Stimulated activated naive CD8-positive, alpha-beta T cell treated with anti-CD3 and anti-CD28 coated beads, Interleukin-15, Interleukin-2, amounts not matched to agents 100 U/mL and 50 U/mL, for 24 hours (primary cell): ENCODE measurements at regions not wholly inside any gene's neighbourhood (a gene's known extent, or its start where the extent isn't known, plus 50 kb on each side); places are given as distances from the start of the nearest gene placed in this dataset.
A peak's percentile ranks its signal among the peaks of the same experiment; 100 is the strongest.
"Not testable (repeated sequence)": the region's sequence is repeated elsewhere in the genome, so short reads cannot be mapped to it uniquely, and the experiment has no call there.

Experiments
- ATAC-seq: fragments of 150-1000 bp; cut with Tn5 transposase; one replicate; pipeline ENCODE4 v1.10.0; 2021
- DNase-seq: peaks from one replicate; pipeline ENCODE4 v3.0.0; 2021

DNA sequence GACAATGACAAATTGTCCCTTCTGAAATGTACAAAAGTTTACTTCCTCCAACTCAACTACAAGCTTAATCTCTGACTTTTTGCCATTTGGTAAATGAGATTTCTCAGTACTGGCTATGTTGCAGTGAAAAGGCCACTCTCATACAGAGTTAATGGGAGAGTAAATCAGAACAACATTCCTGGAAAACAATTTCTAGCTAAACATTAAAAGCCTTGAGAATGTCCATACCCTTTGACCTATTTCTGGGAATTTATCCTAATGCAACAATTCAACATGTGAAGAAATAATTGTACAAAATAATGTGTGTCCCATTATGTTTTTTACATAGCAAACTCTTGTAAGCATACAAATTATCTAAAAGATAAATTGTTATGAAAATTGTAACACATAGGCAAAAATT is 56.3 kb upstream of the SPEF2 start:
- ATAC-seq = no peak
- no peak for DNase-seq

DNA sequence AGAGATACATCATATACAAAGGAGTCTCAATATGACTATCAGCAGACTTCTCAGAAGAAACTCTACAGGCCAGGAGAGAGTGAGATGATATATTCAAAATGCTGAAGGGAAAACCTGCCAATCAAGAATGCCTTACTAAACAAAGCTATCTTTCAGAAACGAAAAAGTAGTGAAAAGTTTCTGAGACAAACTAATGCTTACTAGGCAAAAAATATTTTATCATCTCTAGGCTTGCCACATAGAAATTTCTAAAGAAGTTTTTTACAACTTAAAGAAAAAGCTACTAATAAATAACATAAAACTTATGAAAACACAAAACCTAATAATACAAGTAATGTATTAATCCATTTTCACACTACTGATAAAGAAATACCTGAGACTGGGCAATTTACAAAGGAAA is 59.9 kb upstream of the SPEF2 start:
- DNase-seq = no peak
- ATAC-seq = no peak

DNA sequence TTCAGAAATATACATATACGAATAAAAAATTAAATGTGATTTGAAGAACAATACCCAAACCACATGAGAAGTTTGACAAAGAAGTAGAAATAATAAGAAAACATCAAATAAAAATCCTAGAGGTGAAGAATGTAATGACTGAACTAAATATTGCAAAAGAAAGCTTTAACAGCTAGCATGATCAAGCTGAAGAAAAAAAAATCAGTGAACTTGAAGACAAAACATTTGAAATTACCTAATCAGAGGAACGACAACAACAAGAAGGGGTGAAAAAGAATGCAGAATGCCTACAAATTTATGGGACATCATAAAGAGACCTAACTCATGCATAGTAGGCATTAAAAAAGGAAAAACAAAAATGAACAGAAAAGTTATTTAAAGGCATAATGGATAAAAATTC is 60.5 kb upstream of the SPEF2 start:
- ATAC-seq (no peak), DNase-seq (no peak)

DNA sequence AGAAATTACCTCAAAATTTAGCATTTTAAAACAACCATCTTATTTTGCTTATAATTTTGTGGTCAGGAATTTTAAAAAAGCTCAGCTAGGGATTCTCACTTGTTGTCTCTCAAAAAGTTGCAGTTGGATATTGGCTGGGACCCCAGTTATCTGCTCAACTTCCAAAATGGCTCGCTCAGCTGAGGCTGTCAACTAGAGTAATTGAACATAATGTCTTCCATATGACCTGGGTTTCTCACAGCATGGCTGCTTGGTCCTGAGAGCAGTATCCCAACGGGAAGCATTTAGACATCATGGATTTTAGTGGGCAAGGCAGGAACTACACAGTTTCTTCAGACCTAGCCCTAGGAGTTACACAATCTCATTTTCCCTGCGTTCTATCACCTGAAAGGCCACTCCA is 63.6 kb upstream of the SPEF2 start:
- DNase-seq = no peak
- ATAC-seq = no peak

DNA sequence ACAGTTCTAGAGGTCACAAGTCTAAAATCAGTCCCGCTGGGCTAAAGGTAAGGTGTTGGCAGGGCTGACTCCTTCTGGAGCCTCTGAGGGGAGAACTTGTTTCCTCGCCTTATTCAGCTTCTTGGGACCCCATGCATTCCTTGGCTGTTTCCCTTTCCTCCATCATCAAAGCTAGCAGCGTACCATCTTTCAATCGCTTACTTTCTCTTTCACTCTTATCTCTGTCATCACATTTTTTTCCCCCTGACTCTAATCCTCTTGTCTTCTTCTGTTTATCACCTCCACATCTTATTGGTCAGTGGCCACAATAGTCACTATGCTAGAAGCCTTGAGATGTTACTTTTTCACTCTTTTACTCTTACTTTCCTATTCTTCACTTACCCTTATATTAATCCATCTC is 72.5 kb upstream of the SPEF2 start:
- DNase-seq (no peak), ATAC-seq (no peak)

DNA sequence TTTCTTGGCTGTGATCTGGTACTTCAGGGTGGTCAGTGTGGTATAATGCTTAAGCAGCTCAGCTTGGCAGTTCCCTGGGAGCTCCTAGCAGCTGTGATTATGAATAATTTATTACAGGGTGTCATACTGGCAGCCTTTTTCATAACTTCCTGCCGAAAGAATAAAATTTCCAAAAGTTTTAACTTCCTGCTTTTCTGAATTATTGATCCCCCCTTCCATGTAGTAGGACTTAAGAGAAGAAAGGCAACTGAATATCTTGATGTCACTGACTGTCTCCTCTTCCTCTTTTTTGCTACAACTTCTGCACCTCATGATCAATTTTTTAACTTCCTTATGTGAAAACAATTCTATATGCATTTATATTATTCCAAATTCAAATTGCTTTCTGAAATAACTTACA is 74.3 kb upstream of the SPEF2 start:
- no peak for ATAC-seq
- no peak for DNase-seq

DNA sequence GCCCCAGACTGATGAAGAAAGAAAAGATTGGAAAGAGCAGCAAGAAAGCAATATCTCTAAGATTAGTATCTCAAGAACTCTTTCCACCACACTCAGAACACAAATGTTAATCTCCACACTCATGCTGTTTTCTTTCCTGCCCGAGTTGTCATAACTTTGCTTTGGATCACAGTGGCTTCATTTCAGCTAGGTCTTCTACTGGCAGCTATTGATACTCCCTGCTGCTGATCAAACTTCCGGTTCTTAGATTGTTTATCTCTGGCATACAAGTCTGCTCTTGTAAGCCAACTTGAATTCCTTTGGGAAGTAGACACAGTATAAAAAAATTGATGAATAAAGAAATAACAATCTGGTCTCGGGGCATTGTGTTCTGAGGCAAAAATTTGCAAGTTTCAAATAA is 77.7 kb upstream of the SPEF2 start:
- ATAC-seq (no peak), DNase-seq (no peak)

DNA sequence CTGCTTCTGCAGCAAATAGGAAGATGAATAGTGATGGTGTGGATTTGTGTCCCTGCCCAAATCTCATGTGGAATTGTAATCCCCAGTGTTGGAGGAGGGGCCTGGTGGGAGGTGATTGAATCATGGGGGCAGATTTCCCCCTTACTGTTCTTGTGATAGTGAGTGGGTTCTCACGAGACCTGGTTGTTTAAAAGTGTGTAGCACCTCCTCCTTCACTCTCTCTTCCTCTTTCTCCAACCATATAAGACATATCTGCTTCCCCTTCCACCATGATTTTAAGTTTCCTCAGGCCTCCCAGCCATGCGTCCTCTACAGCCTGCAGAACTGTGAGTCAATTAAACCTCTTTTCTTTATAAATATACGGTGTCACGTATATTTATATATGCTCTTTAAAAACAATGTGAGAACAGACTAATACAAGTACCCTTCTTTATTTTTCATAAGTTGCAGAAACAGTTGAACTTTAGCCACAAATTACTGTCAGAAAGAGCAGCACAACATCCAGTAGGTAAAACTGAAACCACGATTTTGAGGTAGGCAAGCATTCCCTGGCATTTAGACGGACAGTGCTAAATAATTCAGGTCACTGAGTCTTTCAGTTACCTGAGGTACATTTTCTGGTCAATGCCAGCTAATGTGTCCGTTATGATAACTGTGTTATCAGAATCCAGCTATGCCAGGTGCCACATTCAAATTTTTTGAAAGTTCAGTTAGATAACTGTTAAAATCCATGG is 79.3 kb upstream of the SPEF2 start:
- no peak for DNase-seq
- ATAC-seq = no peak

DNA sequence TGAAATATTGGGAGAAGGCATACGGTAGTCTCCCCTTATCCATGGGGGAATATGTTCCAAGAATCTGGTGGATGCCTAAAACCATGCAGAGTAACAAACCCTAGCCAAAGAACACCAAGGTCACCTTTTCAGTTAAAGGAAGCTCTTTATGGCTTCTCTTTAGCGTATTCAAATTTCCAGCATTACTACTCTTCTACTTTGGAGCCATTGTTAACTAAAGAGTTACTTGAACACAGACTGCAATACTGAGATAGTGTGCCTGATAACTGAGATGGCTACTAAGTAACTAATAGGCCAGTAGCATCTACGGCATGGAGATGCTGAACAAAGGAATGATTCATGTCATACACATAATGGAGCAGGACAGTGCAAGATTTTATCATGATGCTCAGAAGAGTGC is 84.5 kb upstream of the SPEF2 start:
- ATAC-seq = no peak
- no peak for DNase-seq

DNA sequence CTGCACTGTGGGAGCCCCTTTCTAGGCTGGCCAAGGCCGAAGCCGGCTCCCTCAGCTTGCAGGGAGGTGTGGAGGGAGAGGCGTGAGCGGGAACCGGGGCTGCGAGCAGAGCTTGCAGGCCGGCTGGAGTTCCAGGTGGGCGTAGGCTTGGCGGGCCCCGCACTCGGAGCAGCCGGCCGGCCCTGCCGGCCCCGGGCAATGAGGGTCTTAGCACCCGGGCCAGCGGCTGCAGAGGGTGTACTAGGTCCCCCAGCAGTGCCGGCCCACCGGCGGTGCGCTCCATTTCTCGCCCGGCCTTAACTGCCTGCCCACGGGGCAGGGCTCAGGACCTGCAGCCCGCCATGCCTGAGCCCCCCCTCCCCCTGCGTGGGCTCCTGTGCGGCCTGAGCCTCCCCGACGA is 86.1 kb upstream of the SPEF2 start:
- ATAC-seq, DNase-seq: not testable (repeated sequence)

DNA sequence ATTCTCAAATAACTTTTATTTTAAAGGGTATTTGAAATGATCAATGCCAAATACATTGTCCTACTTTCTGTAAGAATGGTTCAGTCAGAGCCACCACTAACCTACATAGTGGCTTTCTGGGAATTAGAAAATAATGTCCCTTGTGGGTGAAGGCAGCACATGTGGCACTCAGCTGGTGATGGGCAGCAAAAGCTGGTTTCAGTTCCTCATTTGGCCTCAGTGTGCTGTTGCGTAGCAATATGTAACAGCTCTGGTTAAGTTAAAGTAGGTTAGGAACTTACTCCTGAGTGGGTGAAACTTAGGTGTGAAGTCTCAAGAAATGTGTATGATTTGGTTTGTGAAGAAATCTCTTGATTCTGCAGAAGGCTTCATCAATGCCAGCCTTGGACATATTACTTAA is 99.6 kb upstream of the SPEF2 start:
- ATAC-seq (no peak), DNase-seq (no peak)

DNA sequence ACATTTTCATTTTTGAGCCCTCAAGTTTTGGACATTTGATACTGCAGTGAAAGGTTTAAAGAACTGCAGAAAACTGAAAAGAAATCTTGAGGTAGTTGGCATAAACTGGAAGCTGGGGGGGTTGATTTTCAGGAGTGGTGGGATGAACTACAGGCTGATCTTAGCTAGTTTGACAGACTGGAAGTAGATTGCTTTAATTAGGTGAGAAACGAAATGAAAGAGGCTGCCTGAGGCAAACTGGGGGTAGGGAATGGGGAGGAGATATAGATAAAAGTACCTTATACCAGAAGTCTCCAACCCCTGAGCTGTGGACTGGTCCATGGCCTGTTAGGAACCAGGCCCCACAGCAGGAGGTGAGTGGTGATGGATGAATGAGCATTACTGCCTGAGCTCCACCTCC is 101.4 kb upstream of the SPEF2 start:
- no peak for ATAC-seq
- no peak for DNase-seq

DNA sequence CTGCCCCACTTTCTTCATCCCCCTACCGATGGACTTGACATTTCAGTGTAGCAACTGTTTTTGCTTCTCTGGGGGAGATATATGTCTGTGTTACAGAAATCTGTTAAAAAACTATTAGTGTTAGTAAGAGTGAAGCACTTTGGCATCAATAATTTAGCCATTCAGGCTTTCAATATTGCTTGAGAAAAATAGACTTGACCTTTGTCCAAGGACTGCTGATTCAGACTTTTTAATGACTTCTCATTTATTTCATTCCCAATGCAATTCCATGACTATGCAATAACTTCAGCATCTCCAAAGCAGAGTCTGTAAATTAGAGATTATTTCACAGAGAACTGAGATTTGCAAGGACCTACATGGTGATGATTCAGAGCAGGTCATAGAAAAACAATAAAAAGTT is 104.1 kb upstream of the SPEF2 start:
- no peak for DNase-seq

DNA sequence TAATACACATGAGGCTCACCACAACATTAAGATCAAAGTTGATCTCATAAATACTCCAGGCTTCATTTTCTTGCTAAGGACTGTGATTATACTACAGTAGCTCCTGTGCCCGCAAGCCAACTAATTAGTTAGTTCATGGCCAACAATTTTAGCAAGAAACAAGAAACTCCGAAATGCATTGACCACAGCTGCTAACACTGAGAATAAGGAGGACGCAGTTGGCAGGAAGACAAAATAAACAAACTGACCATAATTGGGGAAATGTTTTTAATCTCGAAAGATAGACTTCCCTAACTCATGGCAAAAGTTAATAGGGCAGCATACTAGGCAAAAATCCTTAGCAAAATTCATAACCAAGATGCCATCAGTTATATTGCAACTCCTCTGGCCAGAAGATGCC is 115.5 kb upstream of the SPEF2 start:
- DNase-seq (no peak), ATAC-seq (no peak)

More for the DNA sequence above, 104.1 kb upstream of the SPEF2 start:
- ATAC-seq = no peak

DNA sequence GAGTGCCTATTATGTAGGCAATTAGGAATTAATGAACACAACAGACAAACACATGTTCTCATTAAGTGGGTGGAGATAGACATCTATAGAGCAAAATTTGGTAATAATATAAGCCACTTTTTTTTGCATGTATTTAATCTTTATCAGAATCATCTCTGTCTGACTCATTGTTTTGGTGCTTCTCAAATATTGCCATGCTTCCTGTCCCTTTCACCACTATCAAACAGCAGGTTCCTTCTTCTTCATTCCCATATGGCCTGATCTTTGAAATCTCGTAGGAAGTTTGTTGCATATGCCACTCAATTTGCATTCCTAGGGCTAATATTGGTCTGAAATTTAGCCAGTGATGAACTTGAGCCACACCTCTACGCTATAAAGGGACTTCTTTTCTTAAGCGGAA is 128.9 kb upstream of the SPEF2 start:
- DNase-seq = no peak

DNA sequence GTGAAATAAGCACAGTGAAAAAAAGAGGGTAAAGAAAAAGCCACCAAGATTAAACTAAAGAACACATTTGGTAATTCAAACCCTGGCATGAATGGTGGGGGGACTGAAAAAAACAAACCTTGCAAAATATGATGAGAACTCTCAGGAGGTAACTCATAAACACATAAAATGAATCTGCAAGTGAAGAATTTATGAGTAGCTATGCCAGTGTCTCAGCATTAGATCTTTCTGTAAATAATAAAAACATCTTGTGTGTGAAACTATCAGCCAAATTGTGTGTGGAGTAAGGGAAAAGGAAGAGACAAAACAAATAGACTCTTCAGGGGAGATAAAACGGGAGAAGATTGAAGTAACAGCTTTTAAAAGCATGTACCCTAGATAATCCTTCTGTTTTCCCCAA is 129.6 kb upstream of the SPEF2 start:
- ATAC-seq (no peak), DNase-seq (no peak)

More for the DNA sequence above, 128.9 kb upstream of the SPEF2 start:
- ATAC-seq = no peak

DNA sequence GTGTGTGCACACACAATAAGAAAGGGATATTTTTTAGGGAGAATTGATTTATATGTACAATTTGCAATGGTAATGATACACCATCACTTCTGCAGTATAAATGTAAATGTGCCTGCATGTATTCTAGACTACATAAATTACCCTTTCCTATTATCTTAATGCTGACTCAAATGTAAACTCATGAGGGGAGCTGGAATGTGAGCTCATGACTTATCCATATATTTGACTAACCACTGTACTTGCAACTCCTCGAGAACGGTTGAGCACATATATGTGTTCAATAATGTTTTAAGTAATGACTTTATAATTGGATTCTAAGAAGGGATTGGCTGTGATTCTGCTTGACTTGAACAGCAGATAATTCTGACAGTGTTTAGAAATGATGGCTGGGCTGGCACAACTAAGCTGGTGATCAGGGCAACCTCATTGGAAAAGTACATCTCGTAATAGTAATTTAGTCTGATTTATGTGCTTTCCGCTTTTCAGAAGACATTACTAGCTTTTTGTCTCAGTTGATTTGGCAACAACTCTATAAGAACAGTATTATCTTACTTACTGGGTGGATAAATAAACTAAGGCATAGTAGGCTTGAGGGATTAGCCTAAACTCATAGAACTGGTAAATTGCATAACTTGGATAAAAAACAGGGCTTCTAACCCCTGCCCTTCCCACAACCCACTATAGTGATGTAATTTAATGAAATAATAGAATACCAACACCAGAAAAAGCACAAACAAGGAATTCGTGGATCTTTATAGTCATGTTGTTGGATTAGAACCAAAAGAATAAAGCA is 130.2 kb upstream of the SPEF2 start:
- DNase-seq (no peak), ATAC-seq (no peak)

DNA sequence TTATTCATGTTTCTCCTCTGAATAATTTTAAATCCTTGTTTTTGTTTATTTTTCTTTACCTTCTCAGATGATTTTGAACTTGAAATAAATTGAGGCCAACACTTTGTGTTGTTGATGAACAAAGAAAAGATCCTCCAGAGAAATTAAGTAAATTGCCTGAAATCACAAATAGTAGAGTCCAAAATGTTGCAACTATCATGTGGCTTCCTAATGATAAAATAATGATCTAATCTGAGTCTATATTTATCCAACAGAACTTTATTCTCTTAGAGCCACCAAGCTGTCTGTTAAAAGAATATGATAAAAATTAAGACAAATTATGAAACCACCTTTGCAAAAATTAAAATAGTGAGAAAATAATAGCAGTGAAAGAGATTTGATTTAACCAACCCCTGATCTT is 132.2 kb upstream of the SPEF2 start:
- ATAC-seq (no peak), DNase-seq (no peak)

DNA sequence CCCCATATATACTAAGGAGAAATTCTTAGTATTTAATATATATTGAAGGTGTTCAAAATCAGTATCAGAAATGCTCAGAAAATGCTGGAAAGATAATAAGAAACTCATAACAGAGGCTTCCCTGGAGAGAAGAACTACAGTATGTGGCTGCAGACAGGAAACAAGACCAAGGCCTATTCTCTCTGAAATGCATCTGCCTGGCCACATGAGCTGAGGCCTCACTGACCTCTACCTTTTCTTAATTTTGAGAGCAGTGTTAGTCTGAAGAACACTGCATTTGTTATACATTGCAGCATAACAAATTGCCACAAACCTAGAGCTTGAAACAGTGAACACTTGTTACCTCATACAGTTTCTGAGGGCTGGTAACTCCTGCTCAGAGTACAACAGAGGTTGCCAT is 133.4 kb upstream of the SPEF2 start:
- ATAC-seq (no peak), DNase-seq (no peak)

DNA sequence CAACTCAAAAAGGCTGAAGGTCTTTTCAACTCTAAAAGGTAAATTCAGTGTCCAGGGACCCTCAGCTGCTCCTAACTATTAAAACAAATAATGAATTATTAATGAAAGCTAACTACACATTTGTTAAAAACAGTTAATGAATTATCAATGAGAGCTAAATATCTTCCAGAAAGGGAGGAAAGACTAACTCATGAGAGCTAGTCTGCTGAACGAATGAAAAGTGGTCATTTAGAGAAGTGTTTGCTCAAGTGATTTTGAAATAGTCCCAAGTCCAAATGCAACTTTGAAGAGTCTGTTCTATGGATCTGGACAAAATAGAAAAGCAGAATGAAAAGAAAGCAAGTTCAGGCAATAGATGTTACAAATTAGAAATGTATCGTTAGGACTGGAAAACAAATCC is 133.9 kb upstream of the SPEF2 start:
- DNase-seq = no peak
- ATAC-seq = no peak

DNA sequence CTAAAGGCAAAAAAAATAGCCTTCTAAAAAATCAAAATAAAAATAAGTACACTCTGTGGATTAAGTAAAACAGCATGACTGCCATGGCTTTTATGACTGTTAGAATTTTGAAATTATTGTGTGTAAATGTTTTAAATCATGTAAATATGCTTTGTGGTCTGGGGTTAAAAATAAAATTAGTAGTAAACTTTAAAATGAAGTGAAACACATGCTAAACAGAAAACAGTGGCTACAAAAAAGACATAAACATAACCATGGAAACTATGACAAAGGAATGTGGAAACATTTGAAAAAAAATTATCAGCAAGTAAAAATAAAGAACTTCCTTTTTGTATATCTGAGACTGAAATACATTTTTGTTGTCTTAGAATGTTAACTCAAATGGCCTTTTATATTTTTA is 134.5 kb upstream of the SPEF2 start:
- DNase-seq (no peak), ATAC-seq (no peak)

DNA sequence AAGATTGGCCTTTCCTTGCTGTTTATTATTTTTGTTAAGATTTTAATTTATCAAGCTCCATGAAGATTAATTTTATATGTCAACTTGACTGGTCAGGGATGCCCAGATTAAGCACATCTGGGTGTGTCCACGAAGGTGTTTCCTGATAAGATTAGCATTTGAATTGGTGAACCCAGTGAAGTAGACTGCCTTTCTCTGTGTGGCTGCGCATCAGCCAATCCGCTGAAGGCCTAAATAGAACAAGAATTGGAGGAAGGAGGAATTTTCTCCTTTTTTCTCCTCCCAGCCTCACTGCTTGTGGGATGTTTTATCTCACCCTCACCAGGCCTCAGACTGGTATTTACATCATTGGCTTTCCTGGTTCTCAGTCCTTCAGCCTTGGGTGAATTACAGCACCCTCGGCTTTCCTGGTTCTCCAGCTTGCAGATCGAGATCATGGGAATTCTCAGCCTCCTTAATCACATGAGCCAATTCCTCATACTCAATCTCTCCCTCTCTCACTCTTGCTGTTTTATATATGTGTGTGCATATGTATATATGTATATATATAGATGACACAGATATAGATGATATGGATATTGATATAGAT is 135.4 kb upstream of the SPEF2 start:
- ATAC-seq (no peak), DNase-seq (no peak)

DNA sequence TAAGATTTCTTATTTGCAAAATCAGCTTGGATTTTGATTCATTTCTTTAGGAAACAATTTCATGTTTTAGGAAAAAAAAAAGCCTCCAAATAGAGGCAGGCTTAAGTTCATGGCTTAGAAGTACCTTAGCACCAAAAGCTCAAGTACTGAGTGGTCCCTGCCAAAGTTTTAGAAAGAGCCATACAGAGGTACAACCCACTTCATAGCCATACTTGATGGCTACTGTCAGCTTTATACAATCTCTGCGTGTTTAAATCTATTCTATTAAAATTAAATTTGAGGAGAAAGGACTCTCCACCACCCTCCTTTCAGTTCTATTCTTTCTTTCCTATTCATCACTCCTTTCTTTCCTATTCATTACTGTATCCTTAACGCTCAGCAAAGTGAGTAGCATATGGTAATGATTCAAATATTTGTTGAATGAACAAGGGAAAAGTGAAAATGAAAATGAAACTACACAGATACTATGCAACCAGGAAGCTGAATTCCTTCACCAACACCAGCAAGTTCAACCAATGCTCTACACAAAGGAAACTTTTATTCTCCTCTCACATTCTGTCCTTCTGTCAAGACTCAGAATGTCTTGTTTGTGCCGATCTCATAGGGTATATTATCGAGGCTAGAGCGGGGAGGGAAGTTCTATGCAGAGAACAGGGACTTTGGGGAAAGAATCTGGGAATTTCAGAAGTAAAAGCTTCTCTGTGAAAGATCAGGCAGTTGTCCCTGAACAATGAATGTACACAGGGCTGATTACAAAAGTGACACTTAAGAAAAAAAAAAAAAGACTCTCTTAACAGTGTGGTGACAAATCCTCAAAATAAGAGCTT is 138.6 kb upstream of the SPEF2 start:
- peak; percentile 57 for ATAC-seq

More for the DNA sequence above, 138.6 kb upstream of the SPEF2 start:
- DNase-seq = no peak
